Mesenchymal stem cell (in vitro differentiated cells and primary cell): ENCODE measurements at regions not wholly inside any gene's neighbourhood (a gene's known extent, or its start where the extent isn't known, plus 50 kb on each side); places are given as distances from the start of the nearest gene placed in this dataset.

Experiments
- DNase-seq: peaks from one replicate; pipeline ENCODE4 v3.0.0-alpha.2; 2013
- H2AFZ ChIP-seq: one replicate; pipeline ENCODE4 v1.6.1; 2013; ENCODE audit warnings: low read depth, mild to moderate bottlenecking, control low read depth, inconsistent platforms, low read length, moderate library complexity
- H2AK5ac ChIP-seq: 2 replicates; pipeline ENCODE4 v1.6.1; 2013; ENCODE audit warnings: low read length, moderate library complexity, mild to moderate bottlenecking, inconsistent platforms; ENCODE audit not compliant: severe bottlenecking
- H2BK120ac ChIP-seq: one replicate; pipeline ENCODE4 v1.6.1; 2013; ENCODE audit warnings: low read depth, mild to moderate bottlenecking, inconsistent platforms, low read length, moderate library complexity
- H2BK12ac ChIP-seq, 2 experiments: one replicate each; pipeline ENCODE4 v1.6.1; 2013; ENCODE audit warnings: inconsistent platforms in 2 of 2, low read length in 2 of 2, mild to moderate bottlenecking in 2 of 2, moderate library complexity in 2 of 2, control low read depth in 1 of 2
- H2BK15ac ChIP-seq: one replicate; pipeline ENCODE4 v1.6.1; 2013; ENCODE audit warnings: mild to moderate bottlenecking, low read depth, inconsistent platforms; ENCODE audit not compliant: poor library complexity, severe bottlenecking
- H2BK5ac ChIP-seq: 2 replicates; pipeline ENCODE4 v1.6.1; 2013; ENCODE audit warnings: low read depth, mild to moderate bottlenecking, low read length, control low read depth, inconsistent platforms; ENCODE audit not compliant: poor library complexity, severe bottlenecking
- H3K14ac ChIP-seq, 2 experiments: one replicate each; pipeline ENCODE4 v1.6.1; 2013; ENCODE audit warnings: inconsistent platforms in 2 of 2, low read length in 2 of 2, control low read depth in 1 of 2, mild to moderate bottlenecking in 1 of 2, moderate library complexity in 1 of 2
- H3K18ac ChIP-seq, 2 experiments: one replicate each; pipeline ENCODE4 v1.6.1; 2013; ENCODE audit warnings: inconsistent platforms in 2 of 2, low read length in 2 of 2, control low read depth in 1 of 2, low read depth in 1 of 2, mild to moderate bottlenecking in 1 of 2
- H3K23ac ChIP-seq, 2 experiments: one replicate each; pipeline ENCODE4 v1.6.1; 2013; ENCODE audit warnings: inconsistent platforms in 2 of 2, low read length in 2 of 2, mild to moderate bottlenecking in 2 of 2, moderate library complexity in 2 of 2, control low read depth in 1 of 2
- H3K27ac ChIP-seq: 2 replicates; pipeline ENCODE4 v1.5.1; 2013; ENCODE audit warnings: mild to moderate bottlenecking, moderate library complexity, low read length, control low read depth, inconsistent platforms; ENCODE audit not compliant: poor library complexity, severe bottlenecking
- H3K27me3 ChIP-seq, 2 experiments: 2 replicates each; pipeline versions ENCODE4 v1.6.1 to v1.7.0; 2013; ENCODE audit warnings: low read length in 2 of 2, mild to moderate bottlenecking in 2 of 2, moderate library complexity in 2 of 2, control low read depth in 1 of 2, inconsistent platforms in 1 of 2; ENCODE audit not compliant: control insufficient read depth in 1 of 2, insufficient read depth in 1 of 2
- H3K36me3 ChIP-seq, 2 experiments: 2 replicates each; pipeline versions ENCODE4 v1.6.1 to v1.7.0; 2013; ENCODE audit warnings: low read length in 2 of 2, control low read depth in 1 of 2, inconsistent platforms in 1 of 2, low read depth in 1 of 2, mild to moderate bottlenecking in 1 of 2; ENCODE audit not compliant: insufficient read depth in 2 of 2, control insufficient read depth in 1 of 2
- H3K4ac ChIP-seq, 2 experiments: one replicate each; pipeline ENCODE4 v1.6.1; 2013; ENCODE audit warnings: inconsistent platforms in 2 of 2, low read length in 2 of 2, mild to moderate bottlenecking in 2 of 2, moderate library complexity in 2 of 2, control low read depth in 1 of 2, low read depth in 1 of 2
- H3K4me1 ChIP-seq: 2 replicates; pipeline ENCODE4 v1.6.1; 2013; ENCODE audit warnings: low read depth, low read length, control low read depth; ENCODE audit not compliant: control insufficient read depth, insufficient read depth
- H3K4me2 ChIP-seq: 2 replicates; pipeline ENCODE4 v1.6.1; 2013; ENCODE audit warnings: low read length, mild to moderate bottlenecking, inconsistent platforms; ENCODE audit not compliant: poor library complexity, severe bottlenecking
- H3K4me3 ChIP-seq, 2 experiments: 2 replicates each; pipeline versions ENCODE4 v1.5.1 to v1.7.0; 2013; ENCODE audit warnings: low read length in 2 of 2, mild to moderate bottlenecking in 2 of 2, control low read depth in 1 of 2, low read depth in 1 of 2; ENCODE audit not compliant: insufficient read depth in 1 of 2
- H3K79me1 ChIP-seq: replicated peaks from 2 replicates; pipeline ENCODE4 v1.6.1; 2013; ENCODE audit warnings: mild to moderate bottlenecking, control low read depth, low read length, inconsistent platforms; ENCODE audit not compliant: poor library complexity, severe bottlenecking
- H3K9ac ChIP-seq: 2 replicates; pipeline ENCODE4 v1.7.0; 2013; ENCODE audit warnings: mild to moderate bottlenecking, low read length, moderate library complexity
- H3K9me3 ChIP-seq: 2 replicates; pipeline ENCODE4 v1.7.0; 2013; ENCODE audit warnings: mild to moderate bottlenecking, low read length; ENCODE audit not compliant: control insufficient read depth
- H4K8ac ChIP-seq: one replicate; pipeline ENCODE4 v1.6.1; 2013; ENCODE audit warnings: inconsistent platforms, mild to moderate bottlenecking, low read length, moderate library complexity
- H4K91ac ChIP-seq: one replicate; pipeline ENCODE4 v1.6.1; 2013; ENCODE audit warnings: mild to moderate bottlenecking, low read length, inconsistent platforms
- WGBS: methylation state at CpG from one replicate; pipeline ENCODE4 v1.1.7; 2013; ENCODE audit warnings: mixed read lengths; 5-methylcytosine and 5-hydroxymethylcytosine counted together

- no peak overlapping the region for H3K23ac ChIP-seq
- WGBS, result 95% methylated on average over 3 of the region's 4 CpGs
- H3K18ac ChIP-seq, result no peak overlapping the region
- no peak overlapping the region for H2BK15ac ChIP-seq
- no peak overlapping the region for H2AFZ ChIP-seq
- H4K8ac ChIP-seq, result no peak overlapping the region
- no peak overlapping the region for H3K4me3 ChIP-seq
- no peaks in the 10 kb centered on the region for H3K9me3 ChIP-seq
- H3K27me3 ChIP-seq, result no peaks in the 10 kb centered on the region
- no peaks in the 10 kb centered on the region for H3K79me1 ChIP-seq
- no peaks in the 10 kb centered on the region for H3K4me1 ChIP-seq
- H3K36me3 ChIP-seq, result no peaks in the 10 kb centered on the region
- H4K91ac ChIP-seq, result no peak overlapping the region
- no peak overlapping the region for H2BK12ac ChIP-seq
- no peak overlapping the region for H3K27ac ChIP-seq
- no peak overlapping the region for H2BK120ac ChIP-seq
- H3K9ac ChIP-seq, result no peak overlapping the region
- H3K4ac ChIP-seq, result no peak overlapping the region
- no peak overlapping the region for H3K14ac ChIP-seq
- H2BK5ac ChIP-seq, result no peak overlapping the region
- no peak overlapping the region for H2AK5ac ChIP-seq
- H3K4me2 ChIP-seq, result no peak overlapping the region
- no peak for DNase-seq
These were observed 181.4 kb upstream of the PRNP start for GRCh38 chr20:4504814-4505213.

DNA sequence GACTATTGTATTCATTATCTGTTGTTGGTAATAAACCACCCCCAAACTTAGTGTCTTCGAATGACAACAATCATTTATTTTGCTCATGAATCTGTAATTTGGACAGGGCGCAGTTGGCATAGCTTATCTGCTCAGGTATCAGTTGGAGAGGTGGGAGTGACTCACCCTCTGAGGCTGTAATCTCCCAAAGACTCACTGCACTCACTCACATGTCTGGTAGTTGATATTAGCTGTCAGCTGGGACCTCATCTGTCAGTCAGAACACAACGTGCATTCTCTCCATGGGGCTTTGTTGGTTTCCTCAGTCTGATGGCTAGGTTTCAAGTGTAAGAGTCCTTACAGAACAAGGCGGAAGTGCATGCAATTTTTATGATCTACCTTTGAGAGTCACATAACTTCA, 183.5 kb upstream of the PRNP start:
- H3K4me2 ChIP-seq, result no peak overlapping the region
- H3K4ac ChIP-seq, result no peak overlapping the region
- no peak overlapping the region for H3K14ac ChIP-seq
- no peaks in the 10 kb centered on the region for H3K9me3 ChIP-seq
- no peak overlapping the region for H2BK12ac ChIP-seq
- H2BK5ac ChIP-seq, result no peak overlapping the region
- no peaks in the 10 kb centered on the region for H3K27me3 ChIP-seq
- H3K9ac ChIP-seq, result no peak overlapping the region
- DNase-seq, result no peak
- no peak overlapping the region for H3K23ac ChIP-seq
- no peaks in the 10 kb centered on the region for H3K36me3 ChIP-seq
- H3K79me1 ChIP-seq, result no peaks in the 10 kb centered on the region
- no peaks in the 10 kb centered on the region for H3K4me1 ChIP-seq
- no peak overlapping the region for H3K27ac ChIP-seq
- no peak overlapping the region for H2BK120ac ChIP-seq
- H2AFZ ChIP-seq, result no peak overlapping the region
- H3K18ac ChIP-seq, result no peak overlapping the region
- 76% methylated on average over 3 of the region's 4 CpGs for WGBS
- H2BK15ac ChIP-seq, result no peak overlapping the region
- H2AK5ac ChIP-seq, result no peak overlapping the region
- H3K4me3 ChIP-seq, result no peak overlapping the region
- no peak overlapping the region for H4K91ac ChIP-seq
- no peak overlapping the region for H4K8ac ChIP-seq

DNA sequence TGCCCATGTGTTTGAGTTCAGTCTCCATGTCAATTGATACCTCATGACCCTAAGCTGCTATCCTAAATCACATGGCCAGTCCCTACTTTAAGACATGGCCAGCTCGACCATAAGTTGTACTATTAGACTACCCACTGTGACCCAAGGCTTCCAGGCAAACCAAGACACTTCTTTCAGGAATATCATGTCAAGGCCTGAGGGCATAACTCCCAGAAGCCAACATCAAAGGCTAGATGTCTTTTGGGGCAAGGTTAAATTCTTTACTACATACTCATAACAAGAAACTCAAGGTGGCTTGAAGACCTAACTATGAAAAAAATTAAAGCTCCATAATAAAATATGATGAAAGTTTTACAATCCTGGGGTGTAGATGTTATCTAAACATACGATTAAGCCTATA, 192.9 kb upstream of the PRNP start:
- Histone ChIP-seq H3K4me1 (no peaks in the 10 kb centered on the region), H2BK5ac (no peak overlapping the region), H4K91ac (no peak overlapping the region), H2BK15ac (no peak overlapping the region), H3K79me1 (no peaks in the 10 kb centered on the region), H3K4me2 (no peak overlapping the region), H3K9me3 (no peaks in the 10 kb centered on the region), H4K8ac (no peak overlapping the region), H3K4me3 (no peak overlapping the region), H3K9ac (no peak overlapping the region), H2BK120ac (no peak overlapping the region), H3K27ac (no peak overlapping the region), H3K27me3 (peaks cover 0 to 10% of the 10 kb centered on the region in 2 experiments), H3K23ac (no peak overlapping the region), H3K14ac (no peak overlapping the region), H2AFZ (no peak overlapping the region), H2AK5ac (no peak overlapping the region), H3K36me3 (no peaks in the 10 kb centered on the region), H3K18ac (no peak overlapping the region), H2BK12ac (no peak overlapping the region), H3K4ac (no peak overlapping the region)
- WGBS, result 61% methylated on average over 1 of the region's 2 CpGs
- no peak for DNase-seq

- Histone ChIP-seq H2BK120ac (no peak overlapping the region), H2BK12ac (no peak overlapping the region), H2AFZ (no peak overlapping the region), H3K9ac (no peak overlapping the region), H3K14ac (no peak overlapping the region), H2BK5ac (no peak overlapping the region), H4K8ac (no peak overlapping the region), H3K23ac (no peak overlapping the region), H3K4ac (no peak overlapping the region), H3K36me3 (no peaks in the 10 kb centered on the region), H3K4me3 (no peak overlapping the region), H3K4me2 (no peak overlapping the region), H2AK5ac (no peak overlapping the region), H3K9me3 (no peaks in the 10 kb centered on the region), H3K27ac (no peak overlapping the region), H2BK15ac (no peak overlapping the region), H3K18ac (no peak overlapping the region), H3K4me1 (no peaks in the 10 kb centered on the region), H3K79me1 (no peaks in the 10 kb centered on the region), H4K91ac (no peak overlapping the region), H3K27me3 (peaks cover 0 to 10% of the 10 kb centered on the region in 2 experiments)
- DNase-seq, result no peak
- WGBS, result 97% methylated on average over 2 of the region's 2 CpGs
These were observed 194.6 kb upstream of the PRNP start for GRCh38 chr20:4491643-4492042.
